EH (cell line): ENCODE measurements at regions not wholly inside any gene's neighbourhood (a gene's known extent, or its start where the extent isn't known, plus 50 kb on each side); places are given as distances from the start of the nearest gene placed in this dataset.
A peak's percentile ranks its signal among the peaks of the same experiment; 100 is the strongest.
"Not testable (repeated sequence)": the region's sequence is repeated elsewhere in the genome, so short reads cannot be mapped to it uniquely, and the experiment has no call there.

Experiments used
- DNase-seq: peaks from one replicate; pipeline ENCODE4 v3.0.0-alpha.2; 2015; ENCODE audit warnings: low read depth

DNA sequence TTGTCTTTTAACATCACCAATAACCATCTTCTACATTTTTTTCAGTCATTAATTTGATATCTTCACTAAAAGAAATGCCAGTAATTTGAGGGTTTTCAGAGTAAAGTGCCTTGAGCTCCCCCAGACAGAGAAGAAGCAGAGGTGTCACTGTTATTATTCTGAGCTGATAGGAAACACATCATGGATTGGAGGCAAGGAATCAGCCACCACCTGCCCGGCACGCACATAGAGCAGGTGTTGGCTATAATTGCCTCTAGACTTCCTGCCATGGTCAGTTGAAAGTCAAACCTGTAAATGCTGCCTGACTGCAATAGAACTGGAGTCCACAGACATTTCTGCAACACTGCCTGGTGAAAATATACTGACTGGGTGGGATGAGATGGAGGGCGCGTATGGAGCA lies 776.6 kb downstream of the UQCRFS1 start:
- DNase-seq: no peak

DNA sequence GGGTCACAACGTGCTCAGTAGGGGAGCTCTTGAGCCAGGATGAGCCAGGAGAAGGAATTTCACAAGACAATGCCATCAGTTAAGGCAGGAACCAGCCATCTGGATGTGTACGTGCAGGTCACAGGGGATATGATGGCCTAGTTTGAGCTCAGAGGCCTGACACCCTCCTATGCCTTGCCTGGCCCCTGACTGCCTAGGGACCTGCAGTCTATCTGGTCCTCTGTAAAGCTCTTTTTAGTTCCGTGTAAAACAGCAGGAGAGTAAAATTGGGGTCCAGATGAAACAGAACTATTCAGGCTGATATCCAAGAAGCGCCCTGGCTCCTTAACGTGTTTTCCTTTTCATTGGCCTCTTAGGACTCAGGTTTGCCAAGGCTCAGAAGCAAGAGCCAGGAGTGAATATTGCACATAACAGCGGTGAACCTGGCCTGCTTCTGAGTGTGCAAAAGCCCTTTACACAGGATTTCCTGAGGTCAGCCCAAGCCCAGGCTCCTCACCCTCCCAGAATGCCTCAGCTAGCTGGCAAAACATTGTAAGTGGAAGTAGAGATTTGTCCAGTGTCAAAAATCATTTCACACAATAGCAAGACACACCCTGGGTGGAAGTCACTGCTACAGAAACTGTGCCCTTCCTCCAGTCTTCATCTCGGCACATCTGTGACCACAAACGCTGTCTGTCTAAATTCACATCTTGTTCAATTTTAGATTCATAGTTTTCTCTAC lies 777.2 kb downstream of the UQCRFS1 start:
- DNase-seq: no peak

DNA sequence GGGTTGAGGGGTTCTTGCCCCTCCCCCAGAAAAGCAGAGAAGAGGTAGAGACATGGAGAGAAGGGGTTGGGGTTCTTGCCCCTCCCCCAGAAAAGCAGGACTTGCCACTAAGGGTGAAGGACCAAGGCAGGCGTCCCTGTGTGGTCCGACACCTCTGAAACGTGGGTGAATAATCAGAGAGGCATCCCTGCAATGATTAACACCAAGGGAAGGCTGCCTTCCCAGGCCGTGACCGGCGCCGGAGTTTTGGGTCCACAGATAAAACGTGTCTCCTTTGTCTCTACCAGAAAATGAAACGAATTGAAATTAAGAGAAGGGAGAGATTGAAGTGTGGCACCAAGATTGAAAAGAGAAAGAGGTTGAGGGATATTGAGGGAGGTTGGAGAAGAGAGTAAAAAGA lies 778.2 kb downstream of the UQCRFS1 start:
- not testable (repeated sequence) for DNase-seq

DNA sequence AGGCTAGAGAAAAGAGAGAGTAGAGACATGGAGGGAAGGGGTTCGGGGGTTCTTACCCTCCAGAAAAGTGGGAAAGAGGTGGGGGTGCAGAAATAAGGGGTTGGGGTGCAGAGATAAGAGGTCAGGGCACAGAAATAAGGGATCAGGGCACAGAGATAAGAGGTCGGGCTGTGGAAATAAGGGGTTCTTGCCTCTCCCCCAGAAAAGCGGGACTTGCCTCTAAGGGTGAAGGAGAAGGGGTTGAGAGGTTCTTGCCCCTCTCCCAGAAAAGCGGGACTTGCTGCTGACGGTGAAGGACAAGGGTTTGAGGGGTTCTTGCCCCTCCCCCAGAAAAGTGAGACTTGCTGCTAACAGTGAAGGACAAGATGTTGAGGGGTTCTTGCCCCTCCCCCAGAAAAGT lies 778.6 kb downstream of the UQCRFS1 start:
- DNase-seq: not testable (repeated sequence)

DNA sequence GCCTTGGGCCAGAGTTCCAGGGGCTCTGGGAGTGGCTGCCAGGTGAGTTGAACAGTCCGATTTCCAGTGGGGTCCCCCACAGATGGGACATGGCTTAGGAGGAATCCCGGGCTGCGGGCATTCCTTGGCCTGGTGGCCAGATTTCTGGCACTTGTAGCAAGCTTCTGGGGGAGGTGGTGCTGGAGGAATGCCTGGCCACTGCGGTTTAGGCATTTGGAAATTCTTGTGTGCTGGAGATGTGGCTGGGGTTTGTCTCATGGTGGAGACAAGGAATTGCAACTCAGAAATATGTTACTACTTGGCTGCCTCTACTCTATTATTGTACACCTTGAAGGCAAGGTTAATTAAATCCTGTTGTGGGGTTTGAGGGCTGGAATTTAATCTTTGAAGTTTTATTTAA lies 779.8 kb downstream of the UQCRFS1 start:
- DNase-seq: peak; percentile 21

DNA sequence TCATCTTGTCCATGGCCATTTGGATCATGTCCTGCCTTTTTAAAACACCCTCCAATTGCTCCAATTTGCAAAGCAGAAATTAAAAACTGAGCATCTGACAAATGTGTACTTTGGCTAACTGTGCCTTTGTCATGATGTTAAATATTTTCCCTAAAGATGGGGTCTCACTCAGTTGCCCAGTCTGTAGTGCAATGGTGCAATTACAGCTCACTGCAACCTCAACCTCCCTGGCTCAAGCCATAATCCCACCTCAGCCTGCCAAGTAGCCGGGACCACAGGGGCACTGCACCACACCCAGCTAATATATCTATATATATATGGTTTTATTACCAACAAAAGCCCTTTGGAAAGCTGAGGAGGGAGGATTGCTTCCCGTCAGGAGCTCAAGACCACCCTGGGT lies 782.7 kb downstream of the UQCRFS1 start:
- no peak for DNase-seq

DNA sequence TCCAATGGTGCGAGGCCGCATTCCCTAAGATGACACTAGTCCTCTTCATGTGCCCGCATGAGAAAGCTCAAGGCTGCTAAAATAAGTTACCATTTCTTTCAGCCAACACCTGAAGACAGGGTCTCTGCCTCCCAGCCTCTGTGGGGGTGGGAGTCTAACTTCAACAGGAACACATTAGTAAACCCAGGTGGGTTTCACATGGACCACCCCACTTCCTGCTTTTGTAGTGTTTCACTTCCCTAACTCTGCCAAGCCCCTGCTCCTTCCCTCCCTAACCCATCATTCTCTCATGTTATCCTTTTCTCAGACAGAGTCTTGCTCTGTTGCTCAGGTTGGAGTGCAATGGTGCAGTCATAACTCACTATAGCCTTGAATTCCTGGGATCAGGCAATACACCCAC lies 783.6 kb downstream of the UQCRFS1 start:
- DNase-seq: no peak

DNA sequence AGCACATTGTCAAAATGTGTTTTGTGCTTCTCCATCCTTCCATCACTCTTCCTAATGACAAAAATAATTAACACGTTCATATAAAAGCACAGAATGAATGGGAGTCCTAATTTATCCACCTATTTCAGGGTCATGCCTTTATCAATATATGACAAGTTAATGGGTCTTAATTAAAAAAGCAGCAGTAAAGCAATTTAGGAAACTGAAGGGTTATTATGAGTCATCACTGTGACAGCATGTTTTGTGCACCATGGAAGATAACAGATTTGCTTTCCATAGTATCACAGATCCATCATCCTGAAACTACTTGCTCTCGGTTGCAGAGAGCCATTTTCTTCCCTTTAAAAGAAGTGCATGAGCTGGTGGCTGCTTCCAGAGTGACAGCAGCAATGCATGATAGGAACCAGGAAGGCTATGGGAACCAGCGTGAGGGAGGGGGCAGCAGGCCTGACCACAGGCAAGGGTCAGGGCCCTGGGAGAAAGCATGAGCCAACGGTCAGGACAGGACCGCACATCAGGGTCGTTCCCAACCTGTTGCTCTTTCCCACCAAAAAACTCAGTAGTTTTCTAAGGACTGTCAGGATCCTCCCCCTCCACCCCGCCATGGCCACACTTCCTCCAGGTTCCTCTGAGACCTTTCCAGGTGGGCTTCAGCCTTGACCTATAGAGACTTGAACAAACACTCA lies 784.1 kb downstream of the UQCRFS1 start:
- no peak for DNase-seq

DNA sequence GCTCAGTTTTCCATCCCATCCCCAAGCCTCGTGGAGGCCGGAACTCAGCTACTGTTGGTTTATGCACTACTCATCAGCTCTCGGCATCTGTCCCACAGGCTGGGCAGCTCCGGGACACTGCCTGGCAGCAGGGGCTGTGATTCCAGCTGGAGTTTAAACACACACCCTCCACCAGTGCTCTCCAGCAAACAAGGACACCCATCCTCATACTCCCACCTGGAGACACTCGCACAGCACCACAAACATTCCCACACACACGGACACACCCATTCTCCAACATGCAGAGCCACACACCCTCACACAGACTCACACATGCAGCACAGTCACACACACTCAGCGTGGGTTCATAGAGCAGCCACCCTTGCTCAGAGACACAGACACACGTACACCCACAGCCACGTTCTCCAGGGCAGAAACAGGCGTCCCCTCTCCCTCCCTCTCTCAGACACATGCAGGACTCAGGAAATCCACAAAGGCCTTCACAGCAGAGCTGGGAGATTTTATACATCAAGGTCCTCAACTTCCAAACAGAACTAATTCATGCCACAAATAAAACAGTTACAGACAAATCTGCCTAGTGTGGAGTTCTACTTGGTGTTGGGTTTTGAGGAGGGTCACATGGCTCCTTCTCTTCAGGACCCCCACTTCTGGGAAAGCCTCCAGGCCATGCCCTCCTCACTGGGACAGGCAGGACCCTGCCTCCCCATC lies 785.4 kb downstream of the UQCRFS1 start:
- peak; percentile 25 for DNase-seq

DNA sequence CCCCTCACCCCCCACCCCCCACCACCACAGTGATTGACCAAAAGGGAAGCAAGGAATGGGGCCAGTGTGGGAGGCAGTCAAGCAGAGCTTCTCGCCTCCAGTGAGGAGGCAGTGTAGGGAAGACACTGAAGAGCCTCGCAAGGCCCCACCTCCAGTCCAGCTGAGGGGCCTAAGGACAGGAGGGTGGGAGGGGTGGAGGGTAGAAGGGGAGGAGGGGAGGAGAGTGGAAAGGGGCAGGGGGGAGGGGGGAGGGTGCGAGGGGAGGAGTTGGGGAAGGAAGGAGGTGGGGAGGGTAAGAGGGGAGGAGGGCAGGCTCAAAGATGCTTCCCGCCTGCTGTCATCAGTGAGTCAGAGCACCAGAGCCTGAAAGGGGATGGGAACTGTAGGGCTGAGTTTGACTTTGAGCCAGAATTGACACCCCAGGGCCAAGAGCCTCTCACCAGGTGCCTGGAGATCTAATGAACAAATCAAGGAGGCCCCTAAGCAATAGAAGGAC lies 786.2 kb downstream of the UQCRFS1 start:
- peak; percentile 61 for DNase-seq

DNA sequence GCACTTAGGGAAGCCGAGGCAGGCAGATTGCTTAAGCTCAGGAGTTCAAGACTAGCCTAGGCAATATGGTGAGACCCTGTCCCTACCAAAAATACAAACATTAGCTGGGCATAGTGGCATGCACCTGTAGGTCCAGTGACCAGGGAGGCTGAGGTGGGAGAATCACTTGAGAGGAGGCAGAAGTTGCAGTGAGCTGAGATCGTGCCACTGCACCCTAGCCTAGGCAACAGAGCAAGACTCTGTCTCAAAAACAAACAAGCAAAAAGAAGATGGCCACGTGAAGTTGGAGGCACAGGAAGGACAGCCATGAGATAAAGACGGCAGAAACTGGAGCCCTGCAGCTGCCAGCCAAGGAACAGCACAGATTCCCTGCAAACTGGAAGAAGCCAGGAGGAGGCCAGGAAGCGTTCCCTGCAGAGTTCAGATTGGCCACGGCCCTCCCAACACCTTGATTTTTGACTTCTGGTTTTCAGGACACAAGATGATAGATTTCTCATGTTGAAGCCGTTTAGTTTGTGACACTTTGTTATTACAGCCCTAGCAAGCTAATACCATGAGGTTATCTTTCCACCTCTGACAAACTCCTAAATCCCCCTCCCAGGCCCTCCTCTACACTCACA lies 786.7 kb downstream of the UQCRFS1 start:
- no peak for DNase-seq

DNA sequence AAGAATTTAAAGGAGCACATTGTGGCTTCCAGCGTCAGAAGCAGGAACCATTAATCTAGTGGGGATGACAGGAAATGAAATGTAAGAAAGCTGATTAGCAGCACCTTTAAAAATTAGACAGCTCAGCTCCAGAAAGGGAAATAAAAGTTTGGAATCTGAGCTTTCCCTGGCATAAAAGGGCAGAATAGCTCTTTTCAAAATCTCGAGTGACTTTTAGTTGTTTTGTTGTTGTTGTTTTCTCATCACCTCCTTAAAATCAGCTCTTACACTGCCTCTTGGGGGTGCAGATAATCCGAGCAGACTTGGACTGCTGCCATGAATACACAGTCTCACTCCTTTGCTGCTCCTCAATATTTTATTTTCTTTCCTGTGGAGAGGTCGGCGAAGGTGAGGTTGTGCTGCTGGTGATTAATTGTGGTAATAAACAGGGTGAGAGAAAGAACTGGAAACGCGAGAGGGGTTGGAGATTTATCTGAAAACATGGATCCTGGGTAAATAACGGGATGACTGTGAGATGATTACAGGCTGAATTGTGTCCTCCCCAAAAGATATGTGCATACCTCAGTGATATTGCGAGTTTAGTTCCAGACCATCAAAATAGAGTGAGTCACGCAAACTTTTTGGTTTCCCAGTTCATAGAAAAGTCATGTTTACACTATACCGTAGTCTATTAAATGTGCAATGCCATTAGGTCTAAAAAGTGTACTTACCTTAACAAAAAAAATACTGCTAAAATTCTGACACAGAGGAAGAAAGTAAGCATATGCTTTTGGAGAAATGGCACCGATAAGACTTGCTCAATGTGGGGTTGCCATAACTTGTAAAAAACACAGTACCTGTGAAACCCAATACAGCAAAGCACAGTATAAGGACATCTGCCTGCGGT lies 787.7 kb downstream of the UQCRFS1 start:
- peak; percentile 42 for DNase-seq

DNA sequence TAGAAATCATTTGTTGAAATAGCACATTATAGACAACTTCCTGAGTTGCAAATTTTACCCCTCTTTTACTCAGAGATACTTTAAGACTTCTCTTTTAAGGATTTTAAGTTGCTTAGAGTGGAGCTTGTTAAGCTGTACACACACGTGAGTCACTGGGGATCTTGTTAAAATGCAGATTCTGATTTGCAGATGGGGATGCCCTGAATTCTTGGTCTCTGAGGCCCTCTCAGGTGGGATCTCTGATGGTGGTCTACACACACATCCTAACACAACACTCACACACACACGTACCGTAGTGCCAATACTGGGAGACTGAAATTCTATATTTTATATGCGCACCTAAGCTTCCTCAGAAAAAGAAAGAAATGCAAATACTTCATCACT lies 788.3 kb downstream of the UQCRFS1 start:
- no peak for DNase-seq

DNA sequence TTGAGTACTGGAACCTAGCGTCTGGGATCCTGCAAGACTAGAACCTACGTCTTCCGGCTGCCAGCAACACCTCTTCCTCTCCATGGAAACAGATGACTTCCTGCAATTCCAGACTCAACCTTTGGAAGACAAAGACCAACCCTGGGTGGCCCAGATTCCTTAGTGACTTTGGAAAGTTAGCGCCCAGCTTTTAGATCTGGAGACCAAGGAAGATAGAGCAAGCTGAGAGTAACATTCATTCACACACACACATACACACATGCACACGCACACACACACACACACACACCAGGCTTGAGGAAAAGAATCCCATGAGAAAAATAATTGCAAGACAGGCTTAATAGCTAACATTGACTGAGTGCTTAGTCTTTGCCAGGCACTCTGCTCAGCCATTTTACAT lies 788.9 kb downstream of the UQCRFS1 start:
- no peak for DNase-seq

DNA sequence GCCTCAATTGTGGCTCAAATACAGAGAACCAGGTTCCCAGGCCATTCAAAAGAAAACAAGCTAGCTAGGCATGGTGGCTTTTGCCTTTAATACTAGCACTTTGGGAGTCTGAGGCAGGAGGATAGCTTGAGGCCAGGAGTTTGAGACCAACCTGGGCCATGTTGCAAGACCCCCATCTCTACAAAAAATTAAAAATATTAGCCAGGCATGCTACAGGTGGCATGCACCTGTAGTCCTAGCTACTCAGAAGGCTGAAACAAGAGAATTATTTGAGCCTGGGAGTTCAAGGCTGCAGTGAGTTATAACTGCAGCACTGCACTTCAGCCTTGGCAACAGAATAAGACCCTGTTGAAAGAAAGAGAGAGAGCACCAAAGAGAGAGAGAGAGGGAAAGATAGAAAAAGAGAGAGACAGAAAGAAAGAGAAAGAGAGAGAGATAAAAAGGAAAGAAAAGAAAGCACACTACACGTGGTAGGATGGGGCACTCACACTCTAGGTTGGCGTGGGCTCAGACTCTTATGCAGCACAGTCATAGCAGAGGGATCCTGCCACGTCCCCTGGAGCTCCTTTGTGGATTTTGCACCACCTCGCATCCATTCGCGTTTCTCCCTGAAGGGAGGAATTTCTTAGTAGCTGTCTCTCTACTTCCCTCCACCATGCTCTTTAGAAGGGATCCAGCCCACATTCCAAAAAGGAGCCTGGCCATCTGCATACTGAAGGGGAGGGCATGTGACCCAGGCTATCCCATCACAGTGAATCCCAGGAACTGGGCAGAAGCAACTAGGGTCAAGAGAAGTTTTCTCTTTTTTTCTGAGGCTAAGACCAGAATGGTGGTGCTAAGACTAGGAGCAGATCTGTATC lies 789.9 kb downstream of the UQCRFS1 start:
- DNase-seq: no peak

DNA sequence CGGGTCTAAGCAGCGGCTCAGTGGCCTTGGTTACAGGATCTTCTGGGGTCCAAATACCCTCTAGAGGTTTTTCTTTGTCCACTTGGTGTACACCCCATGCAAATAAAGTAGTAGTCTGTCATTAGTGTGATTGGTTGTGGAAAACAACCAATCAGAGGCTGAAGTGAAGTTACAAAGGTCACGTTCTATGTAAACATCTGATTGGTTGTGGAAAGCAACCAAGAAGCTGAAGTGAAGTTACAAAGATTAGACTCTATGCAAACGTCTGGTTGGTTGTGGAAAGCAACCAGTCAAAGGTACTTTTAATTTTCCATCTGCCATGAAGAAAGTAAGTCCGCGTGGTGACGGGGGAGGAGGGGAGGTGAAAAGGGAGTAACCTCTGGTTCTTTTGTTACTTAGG lies 790.9 kb downstream of the UQCRFS1 start:
- DNase-seq: no peak

DNA sequence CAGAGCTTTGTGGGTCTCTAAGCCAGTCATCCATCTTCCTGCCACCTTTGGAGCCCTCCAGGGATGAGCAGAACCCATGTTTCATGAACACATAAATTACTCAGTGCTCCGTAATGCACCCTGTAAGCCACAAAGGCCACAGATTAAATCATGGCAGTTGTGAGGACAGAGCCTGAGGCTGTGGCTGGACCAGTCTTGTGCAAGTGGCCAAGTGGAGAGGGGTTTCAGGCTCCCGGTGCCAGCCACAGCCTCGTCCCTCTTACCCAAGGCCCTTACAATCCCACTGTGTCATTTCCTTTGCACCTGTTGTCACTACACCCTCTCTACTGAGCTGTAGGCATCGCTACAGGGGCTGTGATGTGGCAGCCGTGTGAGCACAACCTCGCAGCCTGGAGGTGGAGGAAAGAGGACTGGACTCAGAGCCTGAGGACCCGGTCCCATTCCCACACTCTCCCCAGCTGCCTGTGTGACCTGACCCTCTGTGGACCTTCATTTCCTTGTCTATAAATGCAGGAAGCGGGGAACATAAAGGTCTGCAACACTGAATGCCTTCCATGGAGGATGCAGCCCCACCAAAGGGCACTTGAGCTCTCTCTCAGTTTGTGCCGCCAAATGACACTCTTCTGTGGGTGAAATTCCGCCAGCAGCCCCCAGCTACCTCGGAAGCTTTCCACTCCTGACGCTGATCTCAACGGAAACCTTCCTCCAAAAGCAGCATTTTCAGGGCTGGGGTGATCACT lies 792.0 kb downstream of the UQCRFS1 start:
- DNase-seq: peak; percentile 16

DNA sequence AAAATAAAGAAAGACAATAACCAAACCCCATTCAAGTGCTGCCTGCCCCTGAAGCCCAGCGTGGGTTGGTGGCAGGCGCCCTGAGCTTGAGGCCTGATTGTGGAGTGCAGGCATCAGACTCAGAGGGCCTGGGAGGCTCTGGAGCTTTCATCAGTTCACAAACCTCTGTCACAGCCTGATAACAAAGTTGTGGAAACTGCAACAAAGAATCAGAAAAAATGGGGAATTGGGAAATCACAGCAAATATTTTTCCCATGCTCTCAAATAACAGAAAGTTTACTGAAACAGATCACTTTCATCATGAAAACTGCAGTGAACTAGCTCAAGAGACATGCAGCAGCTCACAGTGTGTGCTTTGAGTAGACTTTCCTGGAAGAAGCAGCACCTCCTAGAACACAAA lies 793.6 kb downstream of the UQCRFS1 start:
- no peak for DNase-seq

DNA sequence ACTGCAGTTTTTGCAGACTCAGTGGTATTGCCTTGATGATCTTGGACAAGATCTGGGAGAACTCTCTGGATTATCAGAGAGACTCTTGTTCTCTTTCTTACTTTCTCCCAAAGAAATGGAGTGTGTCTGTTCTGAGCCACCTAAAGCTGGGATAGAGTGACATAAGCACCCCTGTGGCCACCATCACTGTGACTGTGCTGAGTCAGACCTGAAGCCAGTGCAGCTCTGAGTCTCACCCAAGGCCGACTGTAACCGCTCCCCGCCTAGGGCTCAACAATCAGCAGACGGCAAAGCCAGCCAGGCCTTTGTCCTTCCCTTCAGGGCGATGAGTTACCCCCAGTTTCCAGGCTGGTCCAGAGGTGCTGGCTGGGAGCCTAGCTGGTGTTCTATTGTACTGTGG lies 795.6 kb downstream of the UQCRFS1 start:
- DNase-seq: no peak

DNA sequence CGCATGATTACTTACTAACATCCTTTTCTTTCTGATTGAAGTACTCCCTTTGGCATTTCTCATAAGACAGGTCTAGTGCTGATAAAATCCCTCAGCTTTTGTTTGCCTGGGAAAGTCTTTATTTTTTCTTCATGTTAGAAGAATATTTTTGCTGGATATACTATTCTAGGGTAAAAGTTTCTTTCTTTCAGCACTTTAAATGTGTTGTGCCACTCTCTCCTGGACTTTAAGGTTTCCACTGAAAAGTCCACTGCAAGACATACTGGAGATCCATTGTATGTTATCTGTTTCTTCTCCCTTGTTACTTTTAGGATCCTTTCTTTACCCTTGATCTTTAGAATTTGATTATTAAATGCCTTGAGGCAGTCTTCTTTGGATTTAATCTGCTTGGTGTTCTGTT lies 796.7 kb downstream of the UQCRFS1 start:
- no peak for DNase-seq
